Activated T-helper 17 cell treated with anti-CD3 and anti-CD28 coated beads, Interleukin-2, amount 50 U/mL, for 72 hours (primary cell): ENCODE measurements at regions not wholly inside any gene's neighbourhood (a gene's known extent, or its start where the extent isn't known, plus 50 kb on each side); places are given as distances from the start of the nearest gene placed in this dataset.
"Not testable (repeated sequence)": the region's sequence is repeated elsewhere in the genome, so short reads cannot be mapped to it uniquely, and the experiment has no call there.

Source experiments
- ATAC-seq: fragments of 150-1000 bp; cut with Tn5 transposase; replicated peaks from 2 replicates; pipeline ENCODE4 v1.10.0; 2021; ENCODE audit warnings: mild to moderate bottlenecking, moderate library complexity
- H3K27ac Mint-ChIP-seq: one replicate; pipeline ENCODE4 v1.8.0; 2022; ENCODE audit warnings: mixed read lengths
- H3K27me3 Mint-ChIP-seq: one replicate; pipeline ENCODE4 v1.8.0; 2022; ENCODE audit warnings: mixed read lengths
- H3K36me3 Mint-ChIP-seq: one replicate; pipeline ENCODE4 v1.8.0; 2022; ENCODE audit warnings: low read depth, mild to moderate bottlenecking, mixed read lengths
- H3K4me1 Mint-ChIP-seq: one replicate; pipeline ENCODE4 v1.8.0; 2022; ENCODE audit warnings: mixed read lengths
- H3K4me3 Mint-ChIP-seq: one replicate; pipeline ENCODE4 v1.8.0; 2022; ENCODE audit warnings: mild to moderate bottlenecking, mixed read lengths
- H3K9me3 Mint-ChIP-seq: one replicate; pipeline ENCODE4 v1.8.0; 2022; ENCODE audit warnings: mixed read lengths

GRCh38 chr10:57599440-57599839 lies 668.3 kb downstream of the IPMK start:
- no peaks in the 10 kb centered on the region for H3K4me1 Mint-ChIP-seq
- no peak for ATAC-seq
- no peak overlapping the region for H3K4me3 Mint-ChIP-seq
- peaks cover 6% of the 10 kb centered on the region for H3K9me3 Mint-ChIP-seq
- H3K27ac Mint-ChIP-seq, result no peak overlapping the region
- no peaks in the 10 kb centered on the region for H3K36me3 Mint-ChIP-seq
- no peaks in the 10 kb centered on the region for H3K27me3 Mint-ChIP-seq

DNA sequence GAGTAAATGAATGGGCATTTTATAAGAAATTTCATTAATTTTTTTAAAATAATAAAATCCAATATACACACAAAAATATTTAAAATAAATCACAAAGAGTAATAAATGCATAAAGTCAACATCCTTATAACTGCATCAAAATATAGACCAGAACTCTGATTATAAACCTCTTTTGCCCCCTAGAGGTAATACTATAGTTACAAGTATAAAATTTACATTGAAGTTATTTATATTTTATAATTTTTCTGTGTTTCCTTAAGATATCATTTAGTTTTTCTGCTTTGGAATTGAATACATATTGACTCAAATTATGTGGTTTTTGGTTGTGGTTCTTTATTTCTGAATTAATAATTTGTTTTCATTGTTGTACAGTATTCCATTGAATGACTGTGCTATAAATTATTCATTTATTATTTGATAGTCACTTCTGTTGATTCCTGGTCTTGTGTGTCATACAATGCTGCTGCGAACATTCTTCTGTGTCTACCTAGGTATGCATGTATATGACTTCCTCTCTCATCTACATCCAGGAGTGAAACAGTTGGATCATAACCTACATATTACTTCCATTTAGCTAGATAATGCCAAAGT lies 673.6 kb downstream of the IPMK start:
- Mint-ChIP-seq H3K27me3 (no peaks in the 10 kb centered on the region), H3K9me3 (peaks cover 6% of the 10 kb centered on the region), H3K4me1 (no peaks in the 10 kb centered on the region), H3K36me3 (no peaks in the 10 kb centered on the region), H3K4me3 (no peak overlapping the region), H3K27ac (no peak overlapping the region)
- no peak for ATAC-seq

GRCh38 chr10:57579926-57580325 lies 687.8 kb downstream of the IPMK start:
- no peak overlapping the region for H3K27ac Mint-ChIP-seq

GRCh38 chr10:57562211-57562610 lies 705.5 kb downstream of the IPMK start:
- H3K9me3 Mint-ChIP-seq, result peaks cover 13% of the 10 kb centered on the region

More at GRCh38 chr10:57579926-57580325, 687.8 kb downstream of the IPMK start:
- H3K9me3 Mint-ChIP-seq, result peaks cover 4% of the 10 kb centered on the region
- no peaks in the 10 kb centered on the region for H3K4me1 Mint-ChIP-seq
- H3K4me3 Mint-ChIP-seq, result no peak overlapping the region
- no peak for ATAC-seq
- H3K27me3 Mint-ChIP-seq, result no peaks in the 10 kb centered on the region
- H3K36me3 Mint-ChIP-seq, result no peaks in the 10 kb centered on the region

DNA sequence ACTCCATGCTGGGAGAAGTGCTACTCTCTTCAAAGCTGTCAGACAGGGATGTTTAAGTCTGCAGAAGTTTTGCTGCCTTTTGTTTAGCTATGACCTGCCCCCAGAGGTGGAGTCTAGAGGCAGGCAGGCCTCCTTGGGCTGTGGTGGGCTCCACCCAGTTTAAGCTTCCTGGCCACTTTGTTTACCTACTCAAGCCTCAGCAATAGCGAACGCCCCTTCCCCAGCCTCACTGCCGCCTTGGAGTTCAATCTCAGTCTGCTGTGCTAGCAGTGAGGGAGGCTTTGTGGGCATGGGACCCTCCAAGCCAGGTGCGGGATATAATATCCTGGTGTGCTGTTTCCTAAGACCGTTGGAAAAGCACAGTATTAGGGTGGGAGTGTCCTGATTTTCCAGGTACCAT lies 715.9 kb downstream of the IPMK start:
- H3K27ac Mint-ChIP-seq, H3K36me3 Mint-ChIP-seq, H3K4me3 Mint-ChIP-seq, ATAC-seq, H3K4me1 Mint-ChIP-seq, H3K9me3 Mint-ChIP-seq, H3K27me3 Mint-ChIP-seq: not testable (repeated sequence)

More at GRCh38 chr10:57562211-57562610, 705.5 kb downstream of the IPMK start:
- no peaks in the 10 kb centered on the region for H3K27me3 Mint-ChIP-seq
- no peaks in the 10 kb centered on the region for H3K4me1 Mint-ChIP-seq
- H3K36me3 Mint-ChIP-seq, result no peaks in the 10 kb centered on the region
- no peak for ATAC-seq
- no peak overlapping the region for H3K27ac Mint-ChIP-seq
- no peak overlapping the region for H3K4me3 Mint-ChIP-seq

DNA sequence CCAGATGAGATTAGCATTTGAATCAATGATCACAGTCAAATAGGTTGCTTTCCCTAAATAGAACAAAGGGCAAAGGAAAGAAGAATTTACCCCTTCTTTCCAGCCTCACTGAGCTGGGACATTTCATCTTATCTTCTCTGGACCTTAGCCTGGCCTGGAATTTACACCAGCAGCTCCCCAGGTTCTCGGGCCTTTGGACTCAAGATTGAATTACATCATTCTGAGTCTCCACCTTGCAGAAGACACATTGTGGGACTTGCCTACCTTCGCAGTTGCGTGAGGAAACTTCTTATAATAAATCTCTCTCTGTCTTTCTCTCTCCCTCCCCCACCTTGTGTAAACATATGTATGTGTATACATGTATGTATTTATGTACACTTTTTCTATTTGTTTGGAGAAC lies 732.4 kb downstream of the IPMK start:
- H3K27me3 Mint-ChIP-seq, result no peaks in the 10 kb centered on the region
- no peak overlapping the region for H3K4me3 Mint-ChIP-seq
- no peak for ATAC-seq

DNA sequence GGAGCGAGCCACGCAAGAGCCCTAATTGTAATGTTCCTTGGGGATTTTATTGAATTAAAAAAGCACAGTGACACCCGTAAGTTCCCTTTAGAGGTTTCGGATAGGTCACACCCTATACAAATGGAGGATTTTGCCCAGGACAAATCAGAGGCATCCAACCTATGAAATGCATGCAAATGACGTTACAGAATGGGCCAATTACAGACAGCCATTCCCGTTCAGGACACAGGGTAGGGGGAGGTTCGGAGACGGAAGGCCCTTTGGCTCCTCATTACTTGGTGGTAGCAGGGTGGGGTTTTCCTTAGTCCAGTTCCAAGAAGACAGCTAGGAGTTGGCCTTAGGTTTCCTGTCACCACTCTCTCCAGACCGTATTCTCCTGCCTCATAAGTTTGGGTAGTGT lies 754.1 kb downstream of the IPMK start:
- Mint-ChIP-seq H3K4me1 (no peaks in the 10 kb centered on the region), H3K4me3 (no peak overlapping the region), H3K27me3 (no peaks in the 10 kb centered on the region), H3K9me3 (peaks cover 6% of the 10 kb centered on the region), H3K27ac (no peak overlapping the region), H3K36me3 (no peaks in the 10 kb centered on the region)
- no peak for ATAC-seq

More for the DNA sequence above, 732.4 kb downstream of the IPMK start:
- Mint-ChIP-seq H3K36me3 (no peaks in the 10 kb centered on the region), H3K9me3 (no peaks in the 10 kb centered on the region), H3K4me1 (no peaks in the 10 kb centered on the region), H3K27ac (no peak overlapping the region)

DNA sequence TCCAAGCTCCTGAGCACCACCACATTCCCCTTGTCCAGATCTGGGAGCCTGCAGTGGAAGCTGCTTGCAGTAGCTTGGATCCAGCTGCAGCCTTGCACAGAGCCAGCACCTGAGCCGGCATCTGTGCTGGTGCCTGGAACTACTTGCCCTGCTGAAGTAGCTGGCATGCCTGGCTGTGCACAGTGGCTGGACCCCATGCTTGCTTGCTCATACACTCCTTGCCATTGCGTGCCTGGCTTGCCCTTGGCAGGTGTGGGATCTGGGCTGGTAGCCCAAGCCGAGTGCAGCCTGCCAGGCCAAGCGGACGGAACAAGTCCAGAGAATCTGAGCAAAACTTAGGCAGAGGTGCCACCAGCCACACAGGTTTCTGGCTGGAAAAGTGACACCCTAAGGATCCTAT lies 759.9 kb downstream of the IPMK start:
- H3K9me3 Mint-ChIP-seq, result peaks cover 10% of the 10 kb centered on the region
- H3K4me3 Mint-ChIP-seq, result no peak overlapping the region
- no peaks in the 10 kb centered on the region for H3K27me3 Mint-ChIP-seq
- ATAC-seq, result no peak
- no peaks in the 10 kb centered on the region for H3K4me1 Mint-ChIP-seq
- H3K27ac Mint-ChIP-seq, result no peak overlapping the region
- no peaks in the 10 kb centered on the region for H3K36me3 Mint-ChIP-seq

DNA sequence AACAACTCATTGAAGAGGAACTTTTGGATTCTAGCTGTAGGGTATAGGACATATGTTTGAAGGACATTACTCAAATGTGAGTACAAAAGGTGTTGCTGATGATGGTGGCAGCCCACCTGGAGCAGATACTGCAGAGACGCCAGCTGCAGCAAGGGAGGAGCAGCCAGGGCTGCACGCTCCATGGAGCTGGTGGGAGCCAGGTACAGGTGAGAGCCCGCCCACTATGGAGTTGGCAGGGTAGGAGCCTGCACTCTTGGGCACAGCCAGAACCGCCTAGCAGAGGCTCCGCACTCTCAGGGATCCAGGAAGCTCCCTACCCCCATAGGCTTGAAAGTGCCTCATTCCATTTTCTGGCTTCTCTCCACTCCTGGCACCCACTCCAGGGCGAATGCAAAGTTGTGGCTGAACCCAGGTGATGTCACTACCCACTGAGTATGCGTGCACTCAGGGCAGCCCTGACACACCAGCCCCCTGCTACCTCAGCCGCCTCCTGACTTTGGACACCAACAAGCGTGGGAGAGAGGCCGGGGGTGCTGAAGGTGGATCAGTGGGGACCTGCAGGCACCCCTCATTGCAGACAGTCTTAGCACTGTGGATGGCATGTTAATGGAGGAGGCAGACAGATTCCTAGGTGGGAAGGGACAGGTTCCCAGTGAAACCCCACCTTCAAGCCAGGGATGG lies 761.1 kb downstream of the IPMK start:
- H3K36me3 Mint-ChIP-seq, result no peaks in the 10 kb centered on the region
- no peak for ATAC-seq
- no peaks in the 10 kb centered on the region for H3K27me3 Mint-ChIP-seq
- no peak overlapping the region for H3K4me3 Mint-ChIP-seq
- H3K9me3 Mint-ChIP-seq, result peaks cover 10% of the 10 kb centered on the region
- H3K27ac Mint-ChIP-seq, result no peak overlapping the region
- H3K4me1 Mint-ChIP-seq, result no peaks in the 10 kb centered on the region

- H3K4me3 Mint-ChIP-seq, result no peak overlapping the region
- H3K27ac Mint-ChIP-seq, result no peak overlapping the region
- ATAC-seq, result no peak
- no peaks in the 10 kb centered on the region for H3K27me3 Mint-ChIP-seq
- no peaks in the 10 kb centered on the region for H3K4me1 Mint-ChIP-seq
- no peaks in the 10 kb centered on the region for H3K36me3 Mint-ChIP-seq
- H3K9me3 Mint-ChIP-seq, result peaks cover 3% of the 10 kb centered on the region
Measured at GRCh38 chr10:57494486-57494885, 773.2 kb downstream of the IPMK start.

GRCh38 chr10:57482259-57482658 lies 785.4 kb downstream of the IPMK start:
- H3K27me3 Mint-ChIP-seq, result no peaks in the 10 kb centered on the region
- no peak overlapping the region for H3K4me3 Mint-ChIP-seq
- no peaks in the 10 kb centered on the region for H3K36me3 Mint-ChIP-seq
- no peaks in the 10 kb centered on the region for H3K4me1 Mint-ChIP-seq
- ATAC-seq, result no peak
- H3K9me3 Mint-ChIP-seq, result no peaks in the 10 kb centered on the region
- no peak overlapping the region for H3K27ac Mint-ChIP-seq

DNA sequence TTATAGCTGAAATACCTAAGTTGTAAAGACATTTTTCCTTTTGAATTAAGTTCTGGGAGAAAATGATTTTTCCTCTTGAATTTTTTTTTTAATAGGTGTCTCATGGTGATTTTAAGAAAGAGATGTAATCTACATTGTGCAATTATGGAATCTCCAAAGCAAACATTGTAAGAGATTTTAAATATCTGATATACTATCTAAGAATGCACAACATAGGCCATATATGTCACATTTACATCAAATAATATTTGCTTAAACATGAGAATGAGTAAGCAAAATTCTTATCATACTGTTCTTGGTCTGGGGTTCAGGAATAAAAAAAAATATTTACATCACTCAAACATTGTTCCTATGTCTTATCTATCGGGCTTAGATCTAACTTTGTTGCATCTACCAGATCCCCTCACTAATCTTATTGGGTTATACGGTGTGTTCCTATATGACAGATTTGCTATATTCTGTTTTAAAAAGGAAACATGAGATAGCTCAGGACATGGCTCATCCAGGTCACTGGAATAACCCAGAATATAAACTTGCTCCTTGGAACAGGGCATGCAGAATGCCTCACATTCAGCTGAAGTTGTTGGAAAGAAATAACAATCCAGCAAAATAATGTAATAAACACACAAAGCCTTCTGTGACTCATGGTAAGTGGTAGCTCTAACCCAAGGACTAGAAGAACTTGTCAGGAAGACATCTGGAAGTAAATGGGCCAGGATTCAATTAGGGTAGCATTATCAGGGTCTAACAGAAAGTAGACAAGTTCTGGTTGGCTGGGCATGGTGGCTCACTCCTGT lies 794.7 kb downstream of the IPMK start:
- no peak overlapping the region for H3K4me3 Mint-ChIP-seq
- no peak overlapping the region for H3K27ac Mint-ChIP-seq
- no peaks in the 10 kb centered on the region for H3K9me3 Mint-ChIP-seq
- no peaks in the 10 kb centered on the region for H3K4me1 Mint-ChIP-seq
- no peaks in the 10 kb centered on the region for H3K36me3 Mint-ChIP-seq
- no peak for ATAC-seq
- no peaks in the 10 kb centered on the region for H3K27me3 Mint-ChIP-seq

DNA sequence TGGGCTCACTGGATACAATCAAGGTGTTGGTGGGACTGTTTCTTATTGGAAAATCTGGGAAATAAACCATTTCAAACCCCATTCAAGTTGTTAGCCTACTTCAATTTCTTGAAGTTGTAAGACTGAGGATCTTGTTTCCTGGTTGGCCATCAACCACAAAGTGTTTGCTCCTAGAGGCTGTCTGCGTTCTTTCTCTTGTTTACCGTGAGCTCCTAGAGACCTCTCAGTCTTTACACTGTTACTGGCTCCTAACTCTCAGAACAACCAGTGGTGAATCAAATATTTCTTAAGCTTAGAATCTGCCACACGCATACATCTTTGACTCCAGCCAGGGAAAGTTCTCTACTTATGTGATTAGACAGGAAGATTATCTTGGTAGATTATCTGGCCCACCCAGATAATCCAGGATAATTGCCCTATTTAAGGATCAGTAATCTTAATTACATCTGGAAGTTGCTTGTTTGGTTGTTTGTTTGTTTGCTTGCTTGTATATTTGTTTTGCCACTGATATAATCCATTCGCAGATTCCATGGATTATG lies 798.7 kb downstream of the IPMK start:
- Mint-ChIP-seq H3K27me3 (no peaks in the 10 kb centered on the region), H3K4me1 (no peaks in the 10 kb centered on the region), H3K27ac (no peak overlapping the region), H3K4me3 (no peak overlapping the region), H3K9me3 (peaks cover 4% of the 10 kb centered on the region), H3K36me3 (no peaks in the 10 kb centered on the region)
- ATAC-seq, result no peak

DNA sequence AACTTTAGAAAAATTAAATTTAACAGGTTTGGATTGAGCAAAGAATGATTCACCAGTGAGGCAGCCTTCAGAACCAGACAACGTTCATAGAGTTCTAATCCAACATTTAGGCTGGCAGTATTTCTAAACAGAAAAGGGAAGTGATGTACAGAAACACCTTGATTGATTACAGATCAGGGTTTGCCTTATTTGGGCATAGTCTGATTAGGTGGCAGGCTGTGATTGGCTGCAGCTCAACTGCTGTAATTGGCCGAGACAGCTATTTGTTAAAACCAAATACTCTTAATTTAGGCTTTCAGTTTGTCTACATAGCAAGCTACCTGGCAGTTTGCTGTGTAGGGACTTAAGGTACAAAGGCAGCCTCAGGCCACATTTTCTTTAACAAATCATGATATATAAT lies 802.5 kb downstream of the IPMK start:
- no peaks in the 10 kb centered on the region for H3K4me1 Mint-ChIP-seq
- H3K27me3 Mint-ChIP-seq, result no peaks in the 10 kb centered on the region
- no peak overlapping the region for H3K27ac Mint-ChIP-seq

GRCh38 chr10:57460540-57460939 lies 807.2 kb downstream of the IPMK start:
- H3K27me3 Mint-ChIP-seq, result no peaks in the 10 kb centered on the region
- peaks cover 11% of the 10 kb centered on the region for H3K9me3 Mint-ChIP-seq
- H3K36me3 Mint-ChIP-seq, result no peaks in the 10 kb centered on the region
- H3K27ac Mint-ChIP-seq, result no peak overlapping the region
- ATAC-seq, result no peak
- H3K4me3 Mint-ChIP-seq, result no peak overlapping the region
- no peaks in the 10 kb centered on the region for H3K4me1 Mint-ChIP-seq

More for the DNA sequence above, 802.5 kb downstream of the IPMK start:
- no peak overlapping the region for H3K4me3 Mint-ChIP-seq
- no peak for ATAC-seq
- H3K9me3 Mint-ChIP-seq, result peaks cover 4% of the 10 kb centered on the region
- H3K36me3 Mint-ChIP-seq, result no peaks in the 10 kb centered on the region
